GM12874 (cell line): ENCODE measurements at regions not wholly inside any gene's neighbourhood (a gene's known extent, or its start where the extent isn't known, plus 50 kb on each side); places are given as distances from the start of the nearest gene placed in this dataset.

Source experiments
- CTCF ChIP-seq: IDR thresholded peaks from 2 replicates; pipeline ENCODE4 v1.5.1; 2011; ENCODE audit warnings: low read depth, mild to moderate bottlenecking, control low read depth, low read length, moderate library complexity; ENCODE audit not compliant: insufficient read depth

DNA sequence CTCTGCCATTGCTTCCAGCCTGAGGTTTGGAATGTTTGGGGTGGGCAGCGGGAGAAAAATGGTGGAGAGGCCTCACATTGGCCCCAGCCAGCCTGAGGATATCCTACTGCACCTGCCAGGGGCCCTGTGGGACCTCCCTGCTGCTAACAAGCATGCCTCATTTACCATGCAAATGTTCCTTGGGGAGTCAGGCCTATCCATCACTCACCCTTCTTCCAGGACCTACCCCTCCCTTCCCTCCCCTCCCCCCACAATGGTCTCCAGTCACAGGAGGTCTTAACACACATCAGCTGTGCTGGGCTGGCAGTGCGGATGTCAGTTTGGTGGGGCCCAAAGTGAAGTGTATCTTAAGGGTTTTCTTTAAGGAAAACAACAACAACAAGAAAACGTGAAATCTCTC, 139.2 kb downstream of the SHOX start:
- no peak for TF ChIP-seq CTCF

DNA sequence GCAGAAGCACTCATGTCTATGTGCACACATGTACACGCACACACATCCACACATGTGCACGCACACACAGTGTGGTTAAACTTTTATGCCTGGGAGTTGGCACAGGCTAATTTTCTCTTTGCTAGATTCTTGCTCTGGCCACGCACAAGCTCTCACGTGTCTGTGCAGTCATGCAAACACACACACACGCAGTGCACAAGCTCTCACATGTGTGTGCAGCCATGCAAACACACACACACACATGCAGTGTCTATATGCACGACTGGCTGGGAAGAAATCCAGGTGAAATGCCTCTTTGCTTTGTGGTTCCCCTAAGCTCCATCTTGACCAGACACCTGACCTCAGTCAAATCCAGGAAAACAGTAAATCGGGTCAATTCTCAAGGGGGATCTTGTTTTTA, 138.0 kb downstream of the SHOX start:
- no peak for TF ChIP-seq CTCF

DNA sequence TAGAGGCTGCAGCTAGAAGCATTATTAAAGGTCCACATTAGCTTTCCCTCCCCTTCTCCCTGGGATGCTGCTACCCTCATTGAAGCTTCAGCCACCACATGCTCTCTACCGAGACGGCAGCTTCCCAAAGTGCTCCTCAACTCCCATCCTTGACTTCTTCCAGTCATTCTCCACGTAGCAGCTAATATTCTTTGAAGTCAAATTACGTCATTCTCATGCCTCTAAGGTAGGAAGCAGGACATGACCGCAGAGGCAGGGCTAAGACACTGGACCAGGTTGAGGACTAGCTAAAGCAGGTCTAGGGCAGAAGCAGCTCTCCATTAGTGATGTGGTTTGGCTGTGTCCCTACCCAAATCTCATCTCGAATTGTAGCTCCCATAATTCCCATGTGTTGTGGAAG, 128.3 kb downstream of the SHOX start:
- no peak for TF ChIP-seq CTCF

GRCh38 chrX:750812-751211, 120.2 kb downstream of the SHOX start:
- no peak for TF ChIP-seq CTCF

DNA sequence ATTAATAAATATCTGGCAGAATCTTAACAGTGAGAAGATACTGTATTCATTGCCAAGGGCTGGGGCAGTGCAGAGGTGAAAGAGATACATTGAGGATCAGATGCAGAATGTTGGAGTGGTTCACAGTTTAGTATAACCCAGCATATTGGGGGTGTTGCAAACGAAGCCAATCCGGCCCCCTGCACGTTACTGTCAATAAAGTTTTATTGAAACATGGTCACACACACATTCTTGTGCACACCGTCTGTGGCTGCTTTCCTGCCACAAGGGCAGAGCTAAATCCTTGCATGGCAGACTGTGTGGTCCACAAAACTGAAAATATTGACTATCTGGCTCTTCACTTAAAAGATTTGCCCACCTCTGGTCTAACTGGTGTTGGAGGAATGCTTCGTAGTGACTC, 119.7 kb downstream of the SHOX start:
- no peak for TF ChIP-seq CTCF

- TF ChIP-seq CTCF, result no peak
These were observed 116.6 kb downstream of the SHOX start for GRCh38 chrX:747176-747575.

GRCh38 chrX:739611-740010, 109.0 kb downstream of the SHOX start:
- TF ChIP-seq CTCF, result no peak

GRCh38 chrX:734362-734761, 103.8 kb downstream of the SHOX start:
- TF ChIP-seq CTCF, result no peak
